Ishikawa (cell line): ENCODE measurements at regions not wholly inside any gene's neighbourhood (a gene's known extent, or its start where the extent isn't known, plus 50 kb on each side); places are given as distances from the start of the nearest gene placed in this dataset.

ENCODE experiments used
- CEBPB ChIP-seq: IDR thresholded peaks from 2 replicates; pipeline ENCODE4 v1.6.1; 2012
- CREB1 ChIP-seq: IDR thresholded peaks from 2 replicates; pipeline ENCODE4 v1.6.1; 2012; ENCODE audit warnings: low read depth
- EGR1 ChIP-seq: IDR thresholded peaks from 2 replicates; pipeline ENCODE4 v1.6.1; 2012
- EP300 ChIP-seq: IDR thresholded peaks from 2 replicates; pipeline ENCODE4 v1.6.1; 2012; ENCODE audit warnings: borderline replicate concordance
- FOXM1 ChIP-seq: IDR thresholded peaks from 2 replicates; pipeline ENCODE4 v1.6.1; 2012; ENCODE audit warnings: low read depth, borderline replicate concordance
- NFIC ChIP-seq: IDR thresholded peaks from 2 replicates; pipeline ENCODE4 v1.6.1; 2012
- RAD21 ChIP-seq: IDR thresholded peaks from 2 replicates; pipeline ENCODE4 v1.6.1; 2012; ENCODE audit warnings: low read depth
- REST ChIP-seq: IDR thresholded peaks from 2 replicates; pipeline ENCODE4 v1.6.1; 2012; ENCODE audit warnings: low read depth, mild to moderate bottlenecking
- TAF1 ChIP-seq: IDR thresholded peaks from 2 replicates; pipeline ENCODE4 v1.6.1; 2012; ENCODE audit warnings: low read depth, mild to moderate bottlenecking
- TCF12 ChIP-seq: IDR thresholded peaks from 2 replicates; pipeline ENCODE4 v1.6.1; 2012; ENCODE audit warnings: low read depth
- TEAD4 ChIP-seq: IDR thresholded peaks from 2 replicates; pipeline ENCODE4 v1.6.1; 2012
- USF1 ChIP-seq: IDR thresholded peaks from 2 replicates; pipeline ENCODE4 v1.6.1; 2012
- YY1 ChIP-seq: IDR thresholded peaks from 2 replicates; pipeline ENCODE4 v1.6.1; 2012; ENCODE audit warnings: low read depth
- ZBTB7A ChIP-seq: IDR thresholded peaks from 2 replicates; pipeline ENCODE4 v1.6.1; 2012; ENCODE audit warnings: low read depth
- TF ChIP-seq, protein P1 (sequence below): IDR thresholded peaks from 2 replicates; pipeline ENCODE4 v1.6.1; 2012

DNA sequence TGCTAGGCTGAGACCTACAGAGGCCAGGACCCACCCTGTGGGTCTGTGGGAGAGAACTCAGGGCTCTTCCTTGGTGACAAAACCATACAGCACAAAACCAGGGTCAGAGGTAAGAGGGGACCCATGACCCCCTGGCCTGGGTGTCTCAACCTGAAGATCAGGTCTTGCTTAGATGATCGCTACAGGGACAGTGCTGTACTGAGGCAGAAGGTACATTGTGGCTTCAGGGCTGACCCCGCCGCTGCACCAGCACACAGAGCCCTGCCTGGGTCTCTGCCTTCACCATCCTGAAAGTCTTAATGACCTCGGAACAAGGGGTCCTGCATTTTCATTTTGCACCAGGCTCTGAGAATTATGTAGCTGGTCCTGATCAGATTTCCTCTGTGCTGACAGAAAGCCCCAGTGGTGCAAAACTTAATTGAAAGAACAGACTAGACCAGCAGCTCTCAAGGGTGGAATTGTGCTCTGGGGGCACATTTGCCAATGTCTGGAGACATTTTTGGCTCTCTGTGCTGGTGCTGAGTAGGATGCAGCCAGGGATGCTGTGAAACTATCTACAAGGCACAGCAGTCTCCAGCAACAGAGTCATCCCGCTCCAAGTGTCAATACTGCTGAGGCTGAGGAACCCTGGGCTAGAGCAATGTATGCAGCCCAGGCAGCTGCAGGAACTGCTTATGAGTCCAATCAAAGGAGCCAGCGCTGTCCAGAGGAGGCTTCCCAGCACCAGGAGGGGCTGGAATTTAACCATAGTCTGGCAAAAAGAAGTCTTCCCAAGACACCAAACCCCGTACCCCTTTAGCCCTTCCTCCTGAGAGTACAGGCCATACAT, 254.9 kb downstream of the ERMARD start:
- TF ChIP-seq REST (no peak), TEAD4 (no peak), NFIC (no peak), RAD21 (no peak)

DNA sequence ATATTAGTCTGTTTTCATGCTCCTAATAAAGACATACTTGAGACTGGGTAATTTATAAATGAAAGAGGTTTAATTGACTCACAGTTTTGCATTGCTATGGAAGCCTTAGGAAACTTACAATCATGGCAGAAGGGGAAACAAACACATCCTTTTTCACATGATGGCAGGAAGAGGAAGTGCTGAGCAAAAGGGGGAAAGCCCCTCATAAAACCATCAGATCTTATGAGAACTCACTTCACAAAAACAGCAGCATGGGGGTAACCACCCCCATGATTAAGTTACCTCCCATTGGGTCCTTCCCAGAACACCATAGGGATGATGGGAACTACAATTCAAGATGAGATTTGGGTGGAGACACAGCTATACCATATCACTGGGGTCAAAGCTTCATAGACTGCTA, 254.2 kb downstream of the ERMARD start:
- TF ChIP-seq EP300 (no peak), REST (no peak), TAF1 (no peak), NFIC (no peak), ZBTB7A (no peak), YY1 (no peak), TCF12 (no peak), USF1 (no peak), CEBPB (no peak), CREB1 (no peak), FOXM1 (no peak), TEAD4 (no peak)

DNA sequence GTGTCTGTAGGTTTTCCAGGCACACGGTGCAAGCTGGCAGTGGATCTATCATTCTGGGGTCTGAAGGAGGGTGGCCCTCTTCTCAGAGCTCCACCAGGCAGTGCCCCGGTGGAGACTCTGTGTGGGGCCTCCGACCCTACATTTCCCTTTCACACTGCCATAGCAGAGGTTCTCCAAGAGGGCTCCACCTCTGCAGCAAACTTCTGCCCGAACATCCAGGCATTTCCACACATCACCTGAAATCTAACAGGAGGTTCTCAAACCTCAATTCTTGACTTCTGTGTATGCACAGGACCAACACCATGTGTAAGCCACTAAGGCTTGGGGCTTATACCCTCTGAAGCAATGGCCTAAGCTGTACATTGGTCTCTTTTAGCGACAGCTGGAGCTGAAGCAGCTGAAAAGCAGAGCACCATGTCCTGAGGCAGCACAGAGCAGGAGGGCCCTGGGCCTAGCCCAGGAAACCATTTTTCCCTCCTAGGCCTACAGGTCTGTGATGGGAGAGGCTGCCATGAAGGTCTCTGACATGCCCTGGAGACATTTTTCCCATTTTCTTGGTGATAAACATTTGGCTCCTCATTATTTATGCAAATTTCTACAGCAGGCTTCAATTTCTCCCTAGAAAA, 253.3 kb downstream of the ERMARD start:
- no peak for TF ChIP-seq ZBTB7A

DNA sequence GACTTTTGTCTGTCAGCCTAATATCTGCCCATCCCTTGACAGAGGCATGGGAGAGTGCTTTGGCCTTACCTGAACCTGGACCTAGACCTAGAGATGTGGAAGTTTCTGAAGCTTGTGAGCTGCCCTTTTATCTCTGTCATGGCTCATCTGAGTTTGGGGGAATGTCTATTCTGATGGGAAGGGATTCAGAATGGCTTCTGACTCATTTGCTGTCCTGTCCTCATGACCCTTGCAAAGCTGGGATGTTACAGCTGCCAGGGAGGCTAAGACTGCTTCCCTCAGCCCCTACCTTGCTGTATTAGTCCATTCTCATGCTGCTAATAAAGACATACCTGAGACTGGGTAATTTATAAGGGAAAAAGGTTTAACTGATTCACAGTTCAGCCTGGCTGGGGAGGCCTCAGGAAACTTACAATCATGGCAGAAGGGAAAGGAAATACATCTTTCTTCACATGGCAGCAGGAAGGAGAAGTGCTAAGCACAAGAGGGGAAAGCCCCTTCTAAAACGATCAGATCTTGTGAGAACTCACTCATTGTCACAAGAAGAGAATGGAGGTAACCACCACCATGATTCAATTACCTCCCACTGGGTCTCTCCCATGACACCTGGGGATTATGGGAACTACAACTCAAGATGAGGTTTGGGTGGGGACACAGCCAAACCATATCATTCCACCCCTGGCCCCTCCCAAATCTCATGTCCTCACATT, 252.2 kb downstream of the ERMARD start:
- TF ChIP-seq CREB1 = no peak
- TF ChIP-seq NFIC = no peak
- no peak for TF ChIP-seq ZBTB7A
- no peak for TF ChIP-seq EGR1
- TF ChIP-seq YY1 = no peak
- TF ChIP-seq EP300 = no peak
- no peak for TF ChIP-seq RAD21
- no peak for TF ChIP-seq TCF12
- TF ChIP-seq, protein P1, sequence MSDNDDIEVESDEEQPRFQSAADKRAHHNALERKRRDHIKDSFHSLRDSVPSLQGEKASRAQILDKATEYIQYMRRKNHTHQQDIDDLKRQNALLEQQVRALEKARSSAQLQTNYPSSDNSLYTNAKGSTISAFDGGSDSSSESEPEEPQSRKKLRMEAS = no peak
- TF ChIP-seq FOXM1 = no peak

DNA sequence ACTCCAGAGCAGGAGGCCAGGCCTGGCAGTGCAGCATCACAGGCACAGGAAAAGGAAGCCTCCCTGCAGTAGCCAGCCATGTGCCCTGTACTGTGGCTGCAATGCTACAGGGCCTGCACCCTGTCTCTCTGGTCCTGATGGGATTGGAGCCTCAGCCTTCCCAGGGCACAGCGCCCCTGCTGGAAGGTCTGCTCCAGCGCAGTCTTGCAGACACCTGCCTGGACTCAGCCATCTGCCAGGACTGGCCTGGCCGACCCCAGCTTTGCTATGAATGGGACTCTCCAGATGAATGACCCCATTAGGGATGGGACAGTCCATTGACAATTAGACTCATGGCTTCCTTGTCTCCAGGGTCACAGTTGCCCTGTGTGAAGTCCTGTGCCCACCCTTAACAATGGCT, 251.6 kb downstream of the ERMARD start:
- TF ChIP-seq CREB1 (no peak), RAD21 (peak; percentile 5; the same call in 1 of the 2 replicates)

DNA sequence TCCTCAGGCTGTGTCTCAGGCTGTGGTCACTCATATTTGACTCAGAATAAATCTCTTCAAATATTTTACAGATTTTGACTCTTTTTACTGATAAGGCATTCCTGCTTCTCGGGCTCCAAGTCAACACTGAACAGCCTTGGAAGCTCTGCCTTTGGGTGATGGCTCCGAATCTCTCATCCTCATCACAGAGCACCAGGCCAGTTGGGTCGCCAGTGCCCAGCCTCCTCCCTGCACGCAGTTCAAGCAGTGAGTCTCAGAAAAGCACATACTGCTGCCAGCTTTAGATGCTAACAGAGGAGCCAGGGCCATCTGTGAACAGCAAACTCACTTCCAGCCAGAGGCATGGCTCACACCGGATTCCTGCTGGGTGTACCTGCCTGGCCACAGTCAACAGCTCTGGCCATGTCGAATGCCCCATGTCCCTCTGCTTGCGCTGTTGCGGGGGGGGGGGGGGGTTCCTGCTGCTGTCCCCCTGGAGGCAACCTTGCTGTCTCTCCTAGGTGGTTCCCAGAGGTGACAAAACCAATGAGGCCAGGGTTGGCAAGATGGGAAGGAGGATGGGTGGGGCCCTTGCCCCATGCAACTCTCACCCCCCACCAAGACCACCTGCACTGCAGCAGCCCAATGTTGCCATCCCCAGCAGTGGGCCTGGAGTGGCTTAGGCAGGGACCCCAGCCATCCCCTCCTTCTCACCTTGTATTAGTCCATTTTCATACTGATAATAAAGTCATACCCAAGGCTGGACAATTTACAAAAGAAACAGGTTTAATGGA, 248.8 kb downstream of the ERMARD start:
- TF ChIP-seq REST = no peak
- no peak for TF ChIP-seq TCF12
- TF ChIP-seq TEAD4 = no peak
- TF ChIP-seq RAD21 = no peak
- TF ChIP-seq YY1 = no peak
- no peak for TF ChIP-seq CREB1
- TF ChIP-seq EGR1 = no peak
- no peak for TF ChIP-seq ZBTB7A
- no peak for TF ChIP-seq FOXM1
- no peak for TF ChIP-seq TAF1
- no peak for TF ChIP-seq USF1
- TF ChIP-seq CEBPB = no peak
